ENCODE measurements at regions not wholly inside any gene's neighbourhood (a gene's known extent, or its start where the extent isn't known, plus 50 kb on each side); places are given as distances from the start of the nearest gene placed in this dataset.

DNA sequence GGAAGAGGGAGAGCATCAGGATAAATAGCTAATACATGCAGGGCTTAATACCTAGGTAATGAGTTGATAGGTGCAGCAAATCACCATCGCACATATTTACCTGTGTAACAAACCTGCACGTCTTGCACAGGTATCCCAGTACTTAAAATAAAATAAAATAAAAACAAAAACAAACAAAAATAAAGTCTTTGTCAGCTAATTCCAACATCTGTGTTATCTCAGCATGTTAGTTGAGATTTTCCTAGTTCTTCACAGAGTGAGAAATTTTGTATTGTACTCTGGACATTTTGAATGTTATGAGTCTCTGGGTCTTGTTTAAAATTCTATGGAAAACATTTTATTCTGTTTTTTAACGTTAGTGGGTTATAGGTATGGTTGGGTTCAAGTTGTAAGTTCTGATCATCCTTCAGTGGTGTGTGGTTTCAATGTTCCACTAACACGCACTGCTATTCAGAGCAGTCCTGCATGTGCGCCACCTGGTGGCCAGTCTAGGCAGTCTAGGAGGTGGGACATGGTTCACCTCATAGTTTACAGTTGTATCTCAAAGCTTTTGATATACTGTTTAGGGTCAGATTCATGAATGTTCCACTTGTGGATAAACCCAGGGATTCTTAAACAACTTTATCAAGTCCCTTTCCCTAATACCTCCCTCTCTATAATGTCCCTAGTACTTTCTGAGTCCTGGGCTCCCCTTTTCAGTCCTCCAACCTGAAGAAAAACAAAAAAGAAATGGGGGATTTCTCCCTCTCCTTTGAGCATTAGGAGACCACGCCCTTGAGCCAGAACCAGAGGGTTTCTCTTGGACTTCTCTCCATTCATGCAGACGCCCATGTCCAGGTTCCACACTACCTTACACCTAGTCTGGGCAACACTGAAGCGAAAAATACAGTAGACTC is 213.4 kb upstream of the GATA6 start:
- Histone ChIP-seq H3K9me3 (ENCODE audit: insufficient read depth, low read length) (no peaks in the 10 kb centered on the region), H3K4me2 (ENCODE audit: low read depth, low read length, poor library complexity, severe bottlenecking) (no peak overlapping the region), H3K36me3 (ENCODE audit: low read length) (no peaks in the 10 kb centered on the region), H3K27me3 (ENCODE audit: low read length) (no peaks in the 10 kb centered on the region), H3K79me2 (ENCODE audit: insufficient read depth, low read length) (no peaks in the 10 kb centered on the region), H3F3A (ENCODE audit: insufficient read depth) (no peaks in the 10 kb centered on the region), H3K4me3 (ENCODE audit: insufficient read depth, low read length, poor library complexity, severe bottlenecking) (no peak overlapping the region), H3K9me2 (replicated peaks; ENCODE audit: insufficient read depth, low read length) (no peaks in the 10 kb centered on the region), H4K20me1 (ENCODE audit: low read depth, low read length) (no peaks in the 10 kb centered on the region), H2AFZ (ENCODE audit: low read depth, low read length, severe bottlenecking) (no peak overlapping the region), H3K27ac (ENCODE audit: low read depth, low read length) (no peak overlapping the region), H3K9ac (ENCODE audit: low read length) (no peak overlapping the region)
- TF ChIP-seq EZH2phosphoT487 (conservative IDR thresholded peaks at IDR 0.05; ENCODE audit: low read length): no peak
- TF ChIP-seq, protein P1, sequence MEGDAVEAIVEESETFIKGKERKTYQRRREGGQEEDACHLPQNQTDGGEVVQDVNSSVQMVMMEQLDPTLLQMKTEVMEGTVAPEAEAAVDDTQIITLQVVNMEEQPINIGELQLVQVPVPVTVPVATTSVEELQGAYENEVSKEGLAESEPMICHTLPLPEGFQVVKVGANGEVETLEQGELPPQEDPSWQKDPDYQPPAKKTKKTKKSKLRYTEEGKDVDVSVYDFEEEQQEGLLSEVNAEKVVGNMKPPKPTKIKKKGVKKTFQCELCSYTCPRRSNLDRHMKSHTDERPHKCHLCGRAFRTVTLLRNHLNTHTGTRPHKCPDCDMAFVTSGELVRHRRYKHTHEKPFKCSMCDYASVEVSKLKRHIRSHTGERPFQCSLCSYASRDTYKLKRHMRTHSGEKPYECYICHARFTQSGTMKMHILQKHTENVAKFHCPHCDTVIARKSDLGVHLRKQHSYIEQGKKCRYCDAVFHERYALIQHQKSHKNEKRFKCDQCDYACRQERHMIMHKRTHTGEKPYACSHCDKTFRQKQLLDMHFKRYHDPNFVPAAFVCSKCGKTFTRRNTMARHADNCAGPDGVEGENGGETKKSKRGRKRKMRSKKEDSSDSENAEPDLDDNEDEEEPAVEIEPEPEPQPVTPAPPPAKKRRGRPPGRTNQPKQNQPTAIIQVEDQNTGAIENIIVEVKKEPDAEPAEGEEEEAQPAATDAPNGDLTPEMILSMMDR (IDR thresholded peaks at IDR 0.05; ENCODE audit: insufficient read depth, low read length, poor library complexity, severe bottlenecking): peak; percentile 99

DNA sequence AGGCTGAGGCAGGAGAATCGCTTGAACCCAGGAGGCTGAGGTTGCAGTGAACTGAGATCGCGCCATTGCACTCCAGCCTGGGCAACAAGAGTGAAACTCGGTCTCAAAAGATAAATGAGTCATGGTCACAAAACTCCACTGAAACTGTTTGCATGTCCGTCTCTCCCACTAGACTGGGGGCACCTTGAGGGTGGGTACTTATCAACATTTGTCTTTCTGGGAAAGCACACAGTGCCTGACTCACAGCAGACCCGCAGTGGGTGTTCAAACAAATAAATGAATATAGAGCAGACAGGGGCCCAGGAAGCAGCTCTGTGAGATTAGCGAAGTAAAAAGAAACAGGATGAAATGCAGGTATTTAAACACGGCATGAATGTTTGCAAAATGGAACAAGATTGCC is 211.1 kb upstream of the GATA6 start:
- Histone ChIP-seq H3K27ac (ENCODE audit: low read depth, low read length) (no peak overlapping the region), H3K27me3 (ENCODE audit: low read length) (no peaks in the 10 kb centered on the region)

DNA sequence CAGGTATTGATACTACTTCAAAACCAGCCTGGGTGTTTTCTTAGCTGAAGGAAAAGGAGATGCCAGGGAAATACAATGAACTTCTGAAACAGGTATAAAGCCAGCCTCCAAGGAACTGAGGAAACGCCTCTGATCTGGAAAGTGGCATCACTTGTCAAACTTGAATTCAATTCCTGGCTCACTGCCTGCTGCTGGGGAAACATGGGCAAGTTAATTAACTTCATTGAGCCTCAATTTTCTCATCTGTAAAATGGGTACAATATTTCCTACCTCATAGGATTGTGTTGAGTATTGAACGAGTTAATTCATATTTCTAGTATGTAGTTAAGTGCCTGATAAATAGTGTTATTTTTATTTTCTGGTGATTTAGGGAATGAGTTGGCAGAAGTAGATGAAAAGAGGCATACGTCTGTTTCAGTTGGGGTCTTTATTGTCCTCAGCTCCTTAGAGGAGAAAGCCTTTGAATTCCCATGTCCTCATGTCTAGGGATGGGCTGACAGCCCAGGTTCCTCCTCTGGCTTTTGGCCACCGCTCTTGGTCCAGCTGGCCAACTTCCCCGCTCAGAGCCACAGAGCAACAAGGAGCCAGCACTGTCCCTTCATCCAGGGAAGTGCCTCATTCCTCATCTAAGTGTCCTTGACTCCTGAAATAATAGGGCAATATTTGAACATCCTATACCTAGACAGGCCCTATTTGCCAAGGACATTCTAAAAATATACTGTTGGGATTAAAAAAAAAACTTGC is 210.5 kb upstream of the GATA6 start:
- H3K27me3 ChIP-seq (ENCODE audit: low read length): no peaks in the 10 kb centered on the region
- no peak overlapping the region for H2AFZ ChIP-seq (ENCODE audit: low read depth, low read length, severe bottlenecking)
- H3K4me2 ChIP-seq (ENCODE audit: low read depth, low read length, poor library complexity, severe bottlenecking): no peak overlapping the region
- no peaks in the 10 kb centered on the region for H4K20me1 ChIP-seq (ENCODE audit: low read depth, low read length)
- H3K79me2 ChIP-seq (ENCODE audit: insufficient read depth, low read length): no peaks in the 10 kb centered on the region
- H3K36me3 ChIP-seq (ENCODE audit: low read length): no peaks in the 10 kb centered on the region
- no peak overlapping the region for H3K27ac ChIP-seq (ENCODE audit: low read depth, low read length)
- H3F3A ChIP-seq (ENCODE audit: insufficient read depth): no peaks in the 10 kb centered on the region
- H3K9ac ChIP-seq (ENCODE audit: low read length): no peak overlapping the region
- no peak overlapping the region for H3K4me3 ChIP-seq (ENCODE audit: insufficient read depth, low read length, poor library complexity, severe bottlenecking)
- TF ChIP-seq, protein P1 (IDR thresholded peaks at IDR 0.05; ENCODE audit: insufficient read depth, low read length, poor library complexity, severe bottlenecking): no peak
- TF ChIP-seq EZH2phosphoT487 (conservative IDR thresholded peaks at IDR 0.05; ENCODE audit: low read length): no peak
- H3K9me2 ChIP-seq (replicated peaks; ENCODE audit: insufficient read depth, low read length): no peaks in the 10 kb centered on the region
- no peaks in the 10 kb centered on the region for H3K9me3 ChIP-seq (ENCODE audit: insufficient read depth, low read length)

More for the DNA sequence above, 211.1 kb upstream of the GATA6 start:
- no peak overlapping the region for H3K4me2 ChIP-seq (ENCODE audit: low read depth, low read length, poor library complexity, severe bottlenecking)
- no peak overlapping the region for H2AFZ ChIP-seq (ENCODE audit: low read depth, low read length, severe bottlenecking)
- no peaks in the 10 kb centered on the region for H4K20me1 ChIP-seq (ENCODE audit: low read depth, low read length)
- no peaks in the 10 kb centered on the region for H3K36me3 ChIP-seq (ENCODE audit: low read length)
- TF ChIP-seq EZH2phosphoT487 (conservative IDR thresholded peaks at IDR 0.05; ENCODE audit: low read length): no peak
- TF ChIP-seq, protein P1 (IDR thresholded peaks at IDR 0.05; ENCODE audit: insufficient read depth, low read length, poor library complexity, severe bottlenecking): no peak
- no peak overlapping the region for H3K4me3 ChIP-seq (ENCODE audit: insufficient read depth, low read length, poor library complexity, severe bottlenecking)
- H3K9me3 ChIP-seq (ENCODE audit: insufficient read depth, low read length): no peaks in the 10 kb centered on the region
- H3K9me2 ChIP-seq (replicated peaks; ENCODE audit: insufficient read depth, low read length): no peaks in the 10 kb centered on the region
- no peaks in the 10 kb centered on the region for H3F3A ChIP-seq (ENCODE audit: insufficient read depth)
- H3K9ac ChIP-seq (ENCODE audit: low read length): no peak overlapping the region
- no peaks in the 10 kb centered on the region for H3K79me2 ChIP-seq (ENCODE audit: insufficient read depth, low read length)
